ENCODE measurements at regions not wholly inside any gene's neighbourhood (a gene's known extent, or its start where the extent isn't known, plus 50 kb on each side); places are given as distances from the start of the nearest gene placed in this dataset.

DNA sequence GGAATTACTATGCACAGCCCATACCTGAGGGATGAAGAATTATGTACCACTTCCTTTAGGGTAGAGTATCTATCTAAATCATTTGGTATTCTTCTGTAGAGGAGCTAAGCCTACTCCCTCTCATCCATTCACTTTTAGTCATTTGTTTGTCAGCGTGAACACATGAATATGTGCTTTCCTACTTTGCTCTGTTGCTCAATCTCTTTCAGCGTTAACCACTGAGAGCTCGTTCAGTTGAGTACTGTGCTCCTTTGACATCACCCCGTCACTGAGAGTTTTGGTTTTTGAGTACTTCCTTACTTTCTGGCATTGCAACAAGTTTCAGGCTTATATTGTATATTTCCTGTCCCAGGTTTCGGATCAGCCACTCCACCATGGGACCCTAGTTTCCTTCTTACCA lies 700.6 kb downstream of the NLGN4X start:
- CTCF ChIA-PET = no interaction called here
- H3K4me3 ChIP-seq (ENCODE audit: low read depth, low read length) = no peak overlapping the region
- no peak for DNase-seq (ENCODE audit: low read depth, low spot score)
- TF ChIP-seq CTCF (IDR thresholded peaks at IDR 0.05; ENCODE audit: insufficient read depth, low read length, missing control alignments) = no peak
- POLR2A ChIA-PET = no interaction called here

- DNase-seq (ENCODE audit: low read depth, low spot score) = no peak
- no peak overlapping the region for H3K4me3 ChIP-seq (ENCODE audit: low read depth, low read length)
- POLR2A ChIA-PET = no interaction called here
- CTCF ChIA-PET = no interaction called here
- no peak for TF ChIP-seq CTCF (IDR thresholded peaks at IDR 0.05; ENCODE audit: insufficient read depth, low read length, missing control alignments)
These were observed 702.5 kb downstream of the NLGN4X start for GRCh38 chrX:5526191-5526590.

DNA sequence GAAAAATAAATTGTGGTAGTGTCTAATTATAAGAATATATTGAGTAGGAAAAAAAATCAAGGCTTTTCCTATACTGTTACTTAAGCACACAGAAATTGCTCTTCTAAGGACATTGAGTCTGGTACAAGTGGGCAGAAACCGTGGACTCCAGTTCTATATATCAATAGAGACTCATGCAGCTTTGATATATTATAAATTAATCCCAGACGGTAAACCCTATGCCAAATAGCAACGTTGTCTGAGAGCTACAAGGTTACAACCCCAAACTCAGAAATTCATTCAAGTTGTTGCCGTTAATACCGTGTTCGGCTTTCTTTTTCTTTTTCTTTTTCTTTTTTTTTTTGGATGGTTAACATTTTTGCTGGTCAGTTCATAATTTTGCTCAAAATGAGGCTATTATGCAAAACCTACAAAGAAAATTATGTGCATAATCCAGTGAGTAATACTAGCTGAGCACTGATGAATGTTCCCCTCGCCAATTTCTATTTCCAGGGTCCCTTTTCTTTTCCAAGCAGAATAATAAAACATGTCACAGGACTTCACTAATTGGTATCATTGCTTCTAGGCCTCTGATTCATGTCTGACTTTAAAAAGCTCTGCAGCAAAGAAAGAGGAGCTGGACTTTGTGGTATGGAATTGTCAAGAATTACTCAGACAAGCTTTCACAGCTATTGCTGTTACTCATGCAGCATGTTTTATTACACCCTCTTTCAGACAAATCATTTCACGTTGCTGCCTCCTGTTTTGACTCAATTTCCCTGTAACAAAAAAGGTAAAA lies 737.7 kb downstream of the NLGN4X start:
- CTCF ChIA-PET = no interaction called here
- no peak for TF ChIP-seq CTCF (IDR thresholded peaks at IDR 0.05; ENCODE audit: insufficient read depth, low read length, missing control alignments)
- no peak overlapping the region for H3K4me3 ChIP-seq (ENCODE audit: low read depth, low read length)
- no peak for DNase-seq (ENCODE audit: low read depth, low spot score)
- POLR2A ChIA-PET = no interaction called here

DNA sequence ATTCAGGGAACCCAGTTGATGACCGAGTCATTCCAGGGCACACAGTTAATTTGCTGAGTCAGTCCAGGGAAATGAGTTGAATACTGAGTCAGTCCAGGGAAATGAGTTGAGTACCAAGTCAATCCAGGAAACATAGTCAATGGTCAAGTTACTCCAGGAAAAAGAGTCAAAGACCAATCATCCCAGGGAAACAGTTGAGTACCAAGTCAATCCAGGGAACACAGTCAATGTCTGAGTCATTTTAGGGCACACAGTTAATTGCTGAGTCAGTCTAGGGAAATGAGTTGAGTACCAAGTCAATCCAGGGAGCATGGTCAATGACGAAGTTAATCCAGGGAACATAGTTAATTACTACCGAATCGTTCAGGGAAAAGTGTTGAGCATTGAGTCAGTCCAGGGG lies 754.4 kb downstream of the NLGN4X start:
- no peak for TF ChIP-seq CTCF (IDR thresholded peaks at IDR 0.05; ENCODE audit: insufficient read depth, low read length, missing control alignments)
- no peak overlapping the region for H3K4me3 ChIP-seq (ENCODE audit: low read depth, low read length)
- CTCF ChIA-PET = no interaction called here
- POLR2A ChIA-PET = no interaction called here
- DNase-seq (ENCODE audit: low read depth, low spot score) = no peak

DNA sequence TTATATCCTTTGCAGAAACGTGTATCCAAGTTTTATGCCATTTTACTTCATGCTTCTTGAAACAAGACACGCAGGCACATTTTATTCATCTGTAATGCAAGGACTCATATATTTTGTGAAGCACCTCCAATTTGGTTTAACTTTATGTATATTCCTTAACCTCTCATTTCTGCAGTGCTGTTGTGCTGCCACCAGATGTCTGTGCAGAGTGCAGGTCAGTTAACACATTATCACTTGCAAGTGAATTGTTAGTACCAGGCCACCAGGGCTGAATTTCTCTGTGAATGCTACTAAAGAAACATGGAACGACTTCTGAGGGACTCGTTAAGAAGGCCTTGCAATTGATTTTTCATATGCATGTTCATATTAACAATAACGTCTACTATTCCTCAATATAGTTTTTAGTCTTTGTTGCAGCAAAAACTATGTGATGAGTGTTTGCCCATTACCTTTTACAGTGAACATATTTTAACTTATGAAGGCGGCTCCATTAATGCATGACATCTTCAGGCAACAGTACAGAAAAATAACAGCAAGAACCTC lies 770.3 kb downstream of the NLGN4X start:
- CTCF ChIA-PET = no interaction called here
- H3K4me3 ChIP-seq (ENCODE audit: low read depth, low read length) = no peak overlapping the region
- POLR2A ChIA-PET = no interaction called here
- TF ChIP-seq CTCF (IDR thresholded peaks at IDR 0.05; ENCODE audit: insufficient read depth, low read length, missing control alignments) = no peak
- DNase-seq (ENCODE audit: low read depth, low spot score) = no peak

DNA sequence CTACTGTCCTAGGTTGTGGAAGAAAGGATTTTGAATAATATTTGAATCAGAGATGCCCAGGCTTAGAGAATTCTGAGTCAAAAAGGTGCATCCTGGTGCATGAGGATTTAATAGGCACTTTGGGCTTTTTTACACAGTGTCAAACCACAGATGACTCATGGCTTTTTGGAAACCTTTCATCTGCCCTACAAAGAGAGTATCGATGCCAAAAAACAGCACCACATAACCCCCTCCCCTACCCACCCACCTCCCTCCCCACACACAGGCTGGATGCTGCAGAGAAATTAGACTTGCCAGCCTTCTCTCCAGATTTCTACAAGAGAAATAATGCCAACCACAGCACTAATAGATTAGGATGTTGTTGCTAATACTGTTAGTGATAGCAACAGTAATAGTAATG lies 779.3 kb downstream of the NLGN4X start:
- no peak overlapping the region for H3K4me3 ChIP-seq (ENCODE audit: low read depth, low read length)
- POLR2A ChIA-PET = no interaction called here
- no peak for DNase-seq (ENCODE audit: low read depth, low spot score)
- TF ChIP-seq CTCF (IDR thresholded peaks at IDR 0.05; ENCODE audit: insufficient read depth, low read length, missing control alignments) = no peak
- CTCF ChIA-PET = no interaction called here

All from AG04449 (cell line).